Muscle of leg (tissue), 3 donors: ENCODE measurements at regions not wholly inside any gene's neighbourhood (a gene's known extent, or its start where the extent isn't known, plus 50 kb on each side); places are given as distances from the start of the nearest gene placed in this dataset.

ENCODE experiments used
- DNase-seq: peaks from one replicate; pipeline ENCODE4 v3.0.0; 2013
- H3K27ac ChIP-seq: one replicate; pipeline ENCODE4 v1.5.1; 2013; ENCODE audit warnings: mild to moderate bottlenecking, low read length, control low read depth
- H3K27me3 ChIP-seq: one replicate; pipeline ENCODE4 v1.6.1; 2013; ENCODE audit warnings: low read length; ENCODE audit not compliant: control insufficient read depth, insufficient read depth
- H3K36me3 ChIP-seq: one replicate; pipeline ENCODE4 v1.6.1; 2013; ENCODE audit warnings: low read length; ENCODE audit not compliant: control insufficient read depth, insufficient read depth
- H3K4me1 ChIP-seq: one replicate; pipeline ENCODE4 v1.6.1; 2013; ENCODE audit warnings: low read length; ENCODE audit not compliant: control insufficient read depth, insufficient read depth
- H3K4me3 ChIP-seq: one replicate; pipeline ENCODE4 v1.5.1; 2013; ENCODE audit warnings: low read length, control low read depth
- H3K9me3 ChIP-seq: replicated peaks from 2 replicates; pipeline ENCODE4 v1.6.1; 2013; ENCODE audit warnings: low read depth, low read length; ENCODE audit not compliant: control insufficient read depth
- WGBS: methylation state at CpG from one replicate; pipeline ENCODE4 v1.1.5; 2013; ENCODE audit warnings: missing lambda C conversion rate; ENCODE audit not compliant: insufficient coverage; 5-methylcytosine and 5-hydroxymethylcytosine counted together

GRCh38 chr14:97624985-97625384 is 827.8 kb downstream of the VRK1 start:
- no peaks in the 10 kb centered on the region for H3K9me3 ChIP-seq
- no peak overlapping the region for H3K4me3 ChIP-seq
- WGBS: no CpG with 5 or more reads among the region's 1 CpG
- H3K27me3 ChIP-seq: no peaks in the 10 kb centered on the region
- no peaks in the 10 kb centered on the region for H3K4me1 ChIP-seq
- no peaks in the 10 kb centered on the region for H3K36me3 ChIP-seq
- no peak for DNase-seq
- no peak overlapping the region for H3K27ac ChIP-seq

GRCh38 chr14:97625477-97625876 is 828.3 kb downstream of the VRK1 start:
- H3K9me3 ChIP-seq: no peaks in the 10 kb centered on the region
- no peak for DNase-seq
- H3K4me1 ChIP-seq: no peaks in the 10 kb centered on the region
- no peaks in the 10 kb centered on the region for H3K27me3 ChIP-seq
- H3K4me3 ChIP-seq: no peak overlapping the region
- no peaks in the 10 kb centered on the region for H3K36me3 ChIP-seq
- no peak overlapping the region for H3K27ac ChIP-seq
- WGBS: no CpG with 5 or more reads among the region's 3 CpGs

GRCh38 chr14:97626088-97626487 is 828.9 kb downstream of the VRK1 start:
- Histone ChIP-seq H3K36me3 (no peaks in the 10 kb centered on the region), H3K4me3 (no peak overlapping the region), H3K4me1 (no peaks in the 10 kb centered on the region), H3K27me3 (no peaks in the 10 kb centered on the region), H3K27ac (no peak overlapping the region), H3K9me3 (no peaks in the 10 kb centered on the region)
- no peak for DNase-seq
- WGBS: 7% methylated on average over 3 of the region's 4 CpGs

GRCh38 chr14:97630249-97630648 is 833.1 kb downstream of the VRK1 start:
- peaks cover 1% of the 10 kb centered on the region for H3K27me3 ChIP-seq
- H3K9me3 ChIP-seq: no peaks in the 10 kb centered on the region
- DNase-seq: no peak
- no peaks in the 10 kb centered on the region for H3K36me3 ChIP-seq
- no peak overlapping the region for H3K4me3 ChIP-seq
- 74% methylated on average over 5 of the region's 5 CpGs for WGBS
- H3K4me1 ChIP-seq: no peaks in the 10 kb centered on the region
- no peak overlapping the region for H3K27ac ChIP-seq

GRCh38 chr14:97633131-97633738 is 836.1 kb downstream of the VRK1 start:
- Histone ChIP-seq H3K4me3 (no peak overlapping the region), H3K4me1 (no peaks in the 10 kb centered on the region), H3K27me3 (peaks cover 3% of the 10 kb centered on the region), H3K27ac (no peak overlapping the region), H3K36me3 (no peaks in the 10 kb centered on the region), H3K9me3 (no peaks in the 10 kb centered on the region)
- DNase-seq: no peak
- no CpG with 5 or more reads among the region's 4 CpGs for WGBS

GRCh38 chr14:97634751-97635150 is 837.6 kb downstream of the VRK1 start:
- DNase-seq: peak; percentile 65
- Histone ChIP-seq H3K27ac (no peak overlapping the region), H3K27me3 (peaks cover 3% of the 10 kb centered on the region), H3K9me3 (no peaks in the 10 kb centered on the region), H3K4me3 (peak overlapping the region; percentile 14), H3K36me3 (no peaks in the 10 kb centered on the region), H3K4me1 (no peaks in the 10 kb centered on the region)
- WGBS: 7% methylated on average over 9 of the region's 13 CpGs

- H3K27ac ChIP-seq: no peak overlapping the region
- no peaks in the 10 kb centered on the region for H3K36me3 ChIP-seq
- H3K27me3 ChIP-seq: peaks cover 3% of the 10 kb centered on the region
- H3K4me3 ChIP-seq: no peak overlapping the region
- H3K9me3 ChIP-seq: no peaks in the 10 kb centered on the region
- no peak for DNase-seq
- no CpG with 5 or more reads among the region's 3 CpGs for WGBS
- peaks cover 3% of the 10 kb centered on the region for H3K4me1 ChIP-seq
Measured at GRCh38 chr14:97638864-97639263, 841.7 kb downstream of the VRK1 start.

- H3K27me3 ChIP-seq: peaks cover 3% of the 10 kb centered on the region
- no peaks in the 10 kb centered on the region for H3K9me3 ChIP-seq
- no peak overlapping the region for H3K4me3 ChIP-seq
- peaks cover 3% of the 10 kb centered on the region for H3K4me1 ChIP-seq
- H3K27ac ChIP-seq: no peak overlapping the region
- WGBS: 86% methylated on average over 2 of the region's 5 CpGs
- no peak for DNase-seq
- no peaks in the 10 kb centered on the region for H3K36me3 ChIP-seq
Measured at GRCh38 chr14:97640031-97640430, 842.8 kb downstream of the VRK1 start.

- no peak for DNase-seq
- Histone ChIP-seq H3K4me3 (no peak overlapping the region), H3K36me3 (no peaks in the 10 kb centered on the region), H3K27ac (no peak overlapping the region), H3K27me3 (no peaks in the 10 kb centered on the region), H3K4me1 (peaks cover 3% of the 10 kb centered on the region), H3K9me3 (no peaks in the 10 kb centered on the region)
- 30% methylated on average over 7 of the region's 8 CpGs for WGBS
Measured at GRCh38 chr14:97641827-97642226, 844.6 kb downstream of the VRK1 start.

- Histone ChIP-seq H3K27me3 (no peaks in the 10 kb centered on the region), H3K4me1 (peaks cover 3% of the 10 kb centered on the region), H3K9me3 (no peaks in the 10 kb centered on the region), H3K4me3 (no peak overlapping the region), H3K36me3 (no peaks in the 10 kb centered on the region), H3K27ac (no peak overlapping the region)
- WGBS: no CpG with 5 or more reads among the region's 3 CpGs
- DNase-seq: no peak
Measured at GRCh38 chr14:97642631-97643030, 845.4 kb downstream of the VRK1 start.

GRCh38 chr14:97644365-97644764 is 847.2 kb downstream of the VRK1 start:
- Histone ChIP-seq H3K4me1 (peaks cover 3% of the 10 kb centered on the region), H3K36me3 (no peaks in the 10 kb centered on the region), H3K27me3 (no peaks in the 10 kb centered on the region), H3K27ac (no peak overlapping the region), H3K4me3 (no peak overlapping the region), H3K9me3 (no peaks in the 10 kb centered on the region)
- no peak for DNase-seq
- 75% methylated on average over 1 of the region's 1 CpG for WGBS
